PFSK-1 (cell line): ENCODE measurements at regions not wholly inside any gene's neighbourhood (a gene's known extent, or its start where the extent isn't known, plus 50 kb on each side); places are given as distances from the start of the nearest gene placed in this dataset.

Experiments
- FOXP2 ChIP-seq: optimal IDR thresholded peaks from 2 replicates; pipeline ENCODE3; 2011; ENCODE audit warnings: borderline replicate concordance, control low read depth, inconsistent platforms; ENCODE audit not compliant: insufficient read depth; ENCODE audit errors: extremely low read length, extremely low read depth
- POLR2AphosphoS5 ChIP-seq: IDR thresholded peaks from 2 replicates; pipeline ENCODE4 v1.6.1; 2012; ENCODE audit warnings: low read depth, mild to moderate bottlenecking, control low read depth, low read length, moderate library complexity
- SIN3A ChIP-seq: IDR thresholded peaks from 2 replicates; pipeline ENCODE4 v1.6.1; 2012; ENCODE audit warnings: mild to moderate bottlenecking, low read length, moderate library complexity, borderline replicate concordance; ENCODE audit not compliant: insufficient read depth
- TAF1 ChIP-seq: IDR thresholded peaks from 2 replicates; pipeline ENCODE4 v1.6.1; 2012; ENCODE audit warnings: low read length, control low read depth, borderline replicate concordance; ENCODE audit not compliant: insufficient read depth
- TF ChIP-seq, protein P1 (sequence below), 2 experiments: IDR thresholded peaks; 2 replicates each; pipeline versions ENCODE4 v1.6.1 to v1.8.0; 2011 to 2012; ENCODE audit warnings: low read depth in 2 of 2, low read length in 2 of 2, control low read depth in 1 of 2, inconsistent platforms in 1 of 2, mild to moderate bottlenecking in 1 of 2, moderate library complexity in 1 of 2; ENCODE audit not compliant: insufficient read depth in 1 of 2

DNA sequence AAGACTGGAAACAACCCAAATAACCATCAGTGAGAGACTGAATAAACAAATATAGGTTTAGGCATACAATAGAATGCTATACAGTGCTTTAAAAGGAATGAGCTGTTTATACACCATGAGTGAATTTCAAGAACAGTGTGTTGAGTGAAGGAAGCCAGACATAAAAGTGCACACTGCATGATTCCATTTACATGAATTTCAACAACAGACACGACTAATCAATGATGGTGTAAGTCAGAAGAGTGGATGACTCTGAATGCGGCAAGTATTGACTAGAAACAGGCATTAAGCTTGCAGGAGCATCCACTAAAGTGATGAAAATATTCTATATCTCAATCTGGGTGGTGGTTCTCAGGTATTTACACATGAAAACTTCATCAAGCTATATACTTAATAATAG lies 142.7 kb upstream of the SLC39A10 start:
- TF ChIP-seq POLR2AphosphoS5 (no peak), SIN3A (no peak), FOXP2 (no peak), TAF1 (no peak)
- TF ChIP-seq, protein P1, sequence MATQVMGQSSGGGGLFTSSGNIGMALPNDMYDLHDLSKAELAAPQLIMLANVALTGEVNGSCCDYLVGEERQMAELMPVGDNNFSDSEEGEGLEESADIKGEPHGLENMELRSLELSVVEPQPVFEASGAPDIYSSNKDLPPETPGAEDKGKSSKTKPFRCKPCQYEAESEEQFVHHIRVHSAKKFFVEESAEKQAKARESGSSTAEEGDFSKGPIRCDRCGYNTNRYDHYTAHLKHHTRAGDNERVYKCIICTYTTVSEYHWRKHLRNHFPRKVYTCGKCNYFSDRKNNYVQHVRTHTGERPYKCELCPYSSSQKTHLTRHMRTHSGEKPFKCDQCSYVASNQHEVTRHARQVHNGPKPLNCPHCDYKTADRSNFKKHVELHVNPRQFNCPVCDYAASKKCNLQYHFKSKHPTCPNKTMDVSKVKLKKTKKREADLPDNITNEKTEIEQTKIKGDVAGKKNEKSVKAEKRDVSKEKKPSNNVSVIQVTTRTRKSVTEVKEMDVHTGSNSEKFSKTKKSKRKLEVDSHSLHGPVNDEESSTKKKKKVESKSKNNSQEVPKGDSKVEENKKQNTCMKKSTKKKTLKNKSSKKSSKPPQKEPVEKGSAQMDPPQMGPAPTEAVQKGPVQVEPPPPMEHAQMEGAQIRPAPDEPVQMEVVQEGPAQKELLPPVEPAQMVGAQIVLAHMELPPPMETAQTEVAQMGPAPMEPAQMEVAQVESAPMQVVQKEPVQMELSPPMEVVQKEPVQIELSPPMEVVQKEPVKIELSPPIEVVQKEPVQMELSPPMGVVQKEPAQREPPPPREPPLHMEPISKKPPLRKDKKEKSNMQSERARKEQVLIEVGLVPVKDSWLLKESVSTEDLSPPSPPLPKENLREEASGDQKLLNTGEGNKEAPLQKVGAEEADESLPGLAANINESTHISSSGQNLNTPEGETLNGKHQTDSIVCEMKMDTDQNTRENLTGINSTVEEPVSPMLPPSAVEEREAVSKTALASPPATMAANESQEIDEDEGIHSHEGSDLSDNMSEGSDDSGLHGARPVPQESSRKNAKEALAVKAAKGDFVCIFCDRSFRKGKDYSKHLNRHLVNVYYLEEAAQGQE (IDR thresholded peaks at IDR 0.05; ENCODE audit: insufficient read depth in 1 of 2, low read depth in 2 of 2, low read length in 2 of 2) = no peak
